ENCODE measurements at regions not wholly inside any gene's neighbourhood (a gene's known extent, or its start where the extent isn't known, plus 50 kb on each side); places are given as distances from the start of the nearest gene placed in this dataset.

GRCh38 chr6:43973357-43973756 lies 153.9 kb downstream of the MRPL14 start:
- POLR2A ChIA-PET, result interaction anchor here (1.4 kb wide), 1 partner anchor 17 kb away, joined by 11 read pairs; no protein-coding TSS in a partner anchor
- no peaks in the 10 kb centered on the region for H3K27me3 ChIP-seq (ENCODE audit: insufficient read depth)
- no peak for DNase-seq
- H4K20me1 ChIP-seq (ENCODE audit: insufficient read depth), result no peaks in the 10 kb centered on the region
- H3K9me3 ChIP-seq, result no peaks in the 10 kb centered on the region
- TF ChIP-seq, protein P1, sequence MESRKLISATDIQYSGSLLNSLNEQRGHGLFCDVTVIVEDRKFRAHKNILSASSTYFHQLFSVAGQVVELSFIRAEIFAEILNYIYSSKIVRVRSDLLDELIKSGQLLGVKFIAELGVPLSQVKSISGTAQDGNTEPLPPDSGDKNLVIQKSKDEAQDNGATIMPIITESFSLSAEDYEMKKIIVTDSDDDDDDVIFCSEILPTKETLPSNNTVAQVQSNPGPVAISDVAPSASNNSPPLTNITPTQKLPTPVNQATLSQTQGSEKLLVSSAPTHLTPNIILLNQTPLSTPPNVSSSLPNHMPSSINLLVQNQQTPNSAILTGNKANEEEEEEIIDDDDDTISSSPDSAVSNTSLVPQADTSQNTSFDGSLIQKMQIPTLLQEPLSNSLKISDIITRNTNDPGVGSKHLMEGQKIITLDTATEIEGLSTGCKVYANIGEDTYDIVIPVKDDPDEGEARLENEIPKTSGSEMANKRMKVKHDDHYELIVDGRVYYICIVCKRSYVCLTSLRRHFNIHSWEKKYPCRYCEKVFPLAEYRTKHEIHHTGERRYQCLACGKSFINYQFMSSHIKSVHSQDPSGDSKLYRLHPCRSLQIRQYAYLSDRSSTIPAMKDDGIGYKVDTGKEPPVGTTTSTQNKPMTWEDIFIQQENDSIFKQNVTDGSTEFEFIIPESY (IDR thresholded peaks at IDR 0.05; ENCODE audit: borderline replicate concordance, low read depth), result no peak
- no peak for TF ChIP-seq SMC3 (IDR thresholded peaks at IDR 0.05; ENCODE audit: low read depth, low read length)
- TF ChIP-seq RAD21 (IDR thresholded peaks at IDR 0.05; ENCODE audit: low read length), result no peak
- TF ChIP-seq SIN3A (IDR thresholded peaks at IDR 0.05; ENCODE audit: borderline replicate concordance, low read depth, low read length), result no peak
- no peak for TF ChIP-seq RCOR1 (IDR thresholded peaks at IDR 0.05; ENCODE audit: low read length)
- no peak for TF ChIP-seq NRF1 (IDR thresholded peaks at IDR 0.05; ENCODE audit: low read depth, low read length)
- H3K27ac ChIP-seq (ENCODE audit: low read depth in 2 of 2, low read length in 1 of 2), result peak overlapping the region in 1 of 2 experiments; percentile 81; a peak in 3 of 4 replicates
- H3F3A ChIP-seq (replicated peaks; ENCODE audit: insufficient read depth), result peaks cover 5% of the 10 kb centered on the region
- peaks cover 9 to 39% of the 10 kb centered on the region in 2 experiments; a peak in 3 of 4 replicates for H3K4me1 ChIP-seq (ENCODE audit: control insufficient read depth in 1 of 2, insufficient read depth in 2 of 2, low read depth in 1 of 2, low read length in 1 of 2)
- no peak overlapping the region for H3K4me3 ChIP-seq (ENCODE audit: low read depth in 2 of 2, low read length in 1 of 2)
- 79% methylated on average over 4 of the region's 4 CpGs for WGBS (ENCODE audit: low lambda C conversion rate)
- no peaks in the 10 kb centered on the region for H3K9me2 ChIP-seq
- no peak overlapping the region for H3K9ac ChIP-seq
- H3K36me3 ChIP-seq (replicated peaks in 1 of 2; ENCODE audit: control insufficient read depth in 1 of 2, insufficient read depth in 2 of 2, low read length in 1 of 2), result no peaks in the 10 kb centered on the region
- CTCF ChIA-PET, result interaction anchor here (1.0 to 1.9 kb wide), 3 partner anchors 17 to 106 kb away, joined by 3 to 7 read pairs (median 3); no protein-coding TSS in a partner anchor
- H3K4me2 ChIP-seq, result peak overlapping the region; percentile 30; the same call in 1 of the 2 replicates
- H2AFZ ChIP-seq (ENCODE audit: low read depth), result no peak overlapping the region
- no peaks in the 10 kb centered on the region for H3K79me2 ChIP-seq (ENCODE audit: insufficient read depth)

DNA sequence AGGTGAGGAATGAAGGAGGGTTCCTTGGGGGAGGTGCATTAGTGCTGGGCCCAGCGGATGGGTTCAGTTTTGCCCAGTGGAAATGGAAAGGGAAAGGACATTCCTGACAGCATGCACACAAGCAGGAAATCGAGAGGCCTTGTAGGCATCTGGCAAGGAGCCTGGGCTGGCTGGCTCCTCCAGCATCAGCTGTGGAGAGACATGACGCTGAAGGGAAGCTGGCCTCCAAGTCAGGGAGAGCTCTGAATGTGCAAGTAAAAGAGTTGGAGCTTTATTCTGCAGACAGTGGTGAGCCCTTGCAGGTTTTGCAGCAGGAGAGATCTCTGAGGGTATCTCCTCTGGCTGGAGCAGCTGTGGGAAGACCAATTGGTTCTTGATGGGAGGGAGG lies 154.3 kb downstream of the MRPL14 start:
- CTCF ChIA-PET, result interaction anchor here (1.0 to 3.4 kb wide), 5 partner anchors 17 to 204 kb away, joined by 3 to 18 read pairs (median 3); partner anchors contain the start of gene VEGFA
- TF ChIP-seq MAX (IDR thresholded peaks at IDR 0.05; ENCODE audit: low read depth) (peak; percentile 73), NRF1 (IDR thresholded peaks at IDR 0.05; ENCODE audit: low read depth, low read length) (no peak), EZH2phosphoT487 (IDR thresholded peaks at IDR 0.05; ENCODE audit: borderline replicate concordance, low read depth) (no peak), SMC3 (IDR thresholded peaks at IDR 0.05; ENCODE audit: low read depth, low read length) (peak; percentile 6; the same call in 1 of the 2 replicates), POLR2AphosphoS5 (IDR thresholded peaks at IDR 0.05; ENCODE audit: low read depth, low read length) (no peak), TAF1 (IDR thresholded peaks at IDR 0.05; ENCODE audit: borderline replicate concordance, low read depth, low read length) (no peak), TCF12 (IDR thresholded peaks at IDR 0.05) (peak; percentile 51), FOXJ3 (CRISPR knock-in tag; IDR thresholded peaks at IDR 0.05) (no peak), NFIC (IDR thresholded peaks at IDR 0.05; ENCODE audit: borderline replicate concordance) (peak; percentile 85), CHD2 (IDR thresholded peaks at IDR 0.05; ENCODE audit: low read length, partially characterized antibody) (no peak), USF2 (IDR thresholded peaks at IDR 0.05; ENCODE audit: borderline replicate concordance, low read depth, low read length) (no peak), RFX5 (IDR thresholded peaks at IDR 0.05; ENCODE audit: low read length) (no peak), GABPA (IDR thresholded peaks at IDR 0.05; ENCODE audit: low read depth) (0 out of 2 replicates have a peak, but pooled peaks have one; percentile 18)
- TF ChIP-seq, protein P2, sequence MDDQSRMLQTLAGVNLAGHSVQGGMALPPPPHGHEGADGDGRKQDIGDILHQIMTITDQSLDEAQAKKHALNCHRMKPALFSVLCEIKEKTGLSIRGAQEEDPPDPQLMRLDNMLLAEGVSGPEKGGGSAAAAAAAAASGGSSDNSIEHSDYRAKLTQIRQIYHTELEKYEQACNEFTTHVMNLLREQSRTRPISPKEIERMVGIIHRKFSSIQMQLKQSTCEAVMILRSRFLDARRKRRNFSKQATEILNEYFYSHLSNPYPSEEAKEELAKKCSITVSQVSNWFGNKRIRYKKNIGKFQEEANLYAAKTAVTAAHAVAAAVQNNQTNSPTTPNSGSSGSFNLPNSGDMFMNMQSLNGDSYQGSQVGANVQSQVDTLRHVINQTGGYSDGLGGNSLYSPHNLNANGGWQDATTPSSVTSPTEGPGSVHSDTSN (IDR thresholded peaks at IDR 0.05), result peak; percentile 55
- 38% methylated on average over 3 of the region's 3 CpGs for WGBS (ENCODE audit: low lambda C conversion rate)
- Histone ChIP-seq H3K9me3 (no peaks in the 10 kb centered on the region), H3K36me3 (replicated peaks in 1 of 2; ENCODE audit: control insufficient read depth in 1 of 2, insufficient read depth in 2 of 2, low read length in 1 of 2) (no peaks in the 10 kb centered on the region), H3K27ac (ENCODE audit: low read depth in 2 of 2, low read length in 1 of 2) (peak overlapping the region; percentile 42 to 81), H3K9me2 (no peaks in the 10 kb centered on the region), H3F3A (replicated peaks; ENCODE audit: insufficient read depth) (peaks cover 5% of the 10 kb centered on the region), H3K9ac (no peak overlapping the region), H3K4me3 (ENCODE audit: low read depth in 2 of 2, low read length in 1 of 2) (no peak overlapping the region), H4K20me1 (ENCODE audit: insufficient read depth) (no peaks in the 10 kb centered on the region), H3K4me2 (peak overlapping the region; percentile 30; the same call in 1 of the 2 replicates), H3K27me3 (ENCODE audit: insufficient read depth) (no peaks in the 10 kb centered on the region), H3K79me2 (ENCODE audit: insufficient read depth) (no peaks in the 10 kb centered on the region), H3K4me1 (ENCODE audit: control insufficient read depth in 1 of 2, insufficient read depth in 2 of 2, low read depth in 1 of 2, low read length in 1 of 2) (peaks cover 9 to 43% of the 10 kb centered on the region in 2 experiments; a peak in 3 of 4 replicates), H2AFZ (ENCODE audit: low read depth) (peak overlapping the region; percentile 76)
- POLR2A ChIA-PET, result interaction anchor here (1.4 kb wide), 1 partner anchor 18 kb away, joined by 11 read pairs; no protein-coding TSS in a partner anchor
- DNase-seq, result no peak

Measured in SK-N-SH (cell line).